GM19455 (cell line): ENCODE measurements at regions not wholly inside any gene's neighbourhood (a gene's known extent, or its start where the extent isn't known, plus 50 kb on each side); places are given as distances from the start of the nearest gene placed in this dataset.

Experiments
- ATAC-seq: cut with Tn5 transposase; IDR thresholded peaks from one replicate; pipeline ENCODE4 v1.9.1; 2021; ENCODE audit not compliant: unreplicated experiment

GRCh38 chr10:81013771-81014170 lies 476.1 kb downstream of the SH2D4B start:
- ATAC-seq = no peak

- ATAC-seq = peak; percentile 88
Measured at GRCh38 chr10:81019029-81019890, 481.6 kb downstream of the SH2D4B start.

- no peak for ATAC-seq
Measured at GRCh38 chr10:81021428-81022129, 483.9 kb downstream of the SH2D4B start.

- ATAC-seq = no peak
Measured at GRCh38 chr10:81026591-81026990, 488.9 kb downstream of the SH2D4B start.

- ATAC-seq = no peak
Measured at GRCh38 chr10:81027223-81027622, 489.5 kb downstream of the SH2D4B start.

GRCh38 chr10:81027706-81028105 lies 490.0 kb downstream of the SH2D4B start:
- no peak for ATAC-seq

GRCh38 chr10:81031774-81032173 lies 494.1 kb downstream of the SH2D4B start:
- ATAC-seq = peak; percentile 70

- no peak for ATAC-seq
Measured at GRCh38 chr10:81034383-81034782, 496.7 kb downstream of the SH2D4B start.

GRCh38 chr10:81036257-81036656 lies 498.6 kb downstream of the SH2D4B start:
- peak; percentile 84 for ATAC-seq

GRCh38 chr10:81040031-81040430 lies 502.3 kb downstream of the SH2D4B start:
- no peak for ATAC-seq

GRCh38 chr10:81040940-81041339 lies 503.2 kb downstream of the SH2D4B start:
- ATAC-seq = no peak

- no peak for ATAC-seq
Measured at GRCh38 chr10:81042647-81043046, 504.9 kb downstream of the SH2D4B start.

- no peak for ATAC-seq
Measured at GRCh38 chr10:81065474-81065873, 527.8 kb downstream of the SH2D4B start.

GRCh38 chr10:81068460-81068859 lies 530.8 kb downstream of the SH2D4B start:
- ATAC-seq = no peak

GRCh38 chr10:81071087-81071796 lies 533.5 kb downstream of the SH2D4B start:
- ATAC-seq = no peak

GRCh38 chr10:81073155-81073554 lies 535.5 kb downstream of the SH2D4B start:
- no peak for ATAC-seq

- no peak for ATAC-seq
Measured at GRCh38 chr10:81081887-81082620, 544.4 kb downstream of the SH2D4B start.

GRCh38 chr10:81082621-81083376 lies 545.1 kb downstream of the SH2D4B start:
- ATAC-seq = no peak

GRCh38 chr10:81093056-81093455 lies 555.4 kb downstream of the SH2D4B start:
- no peak for ATAC-seq

- ATAC-seq = no peak
Measured at GRCh38 chr10:81095238-81095637, 557.5 kb downstream of the SH2D4B start.
